WTC11 (cell line): ENCODE measurements at regions not wholly inside any gene's neighbourhood (a gene's known extent, or its start where the extent isn't known, plus 50 kb on each side); places are given as distances from the start of the nearest gene placed in this dataset.

Source experiments
- ATAC-seq: fragments of 200-7000 bp; cut with Tn5 transposase; 2 replicates; pipeline ENCODE4 v1.10.0; 2021; ENCODE audit warnings: mild to moderate bottlenecking, moderate library complexity
- CTCF ChIA-PET: fragments of 300-600 bp; sonication (Branson Sonifier 250); formaldehyde crosslinking; loops from one replicate; lab custom pipeline; 2021; ENCODE audit warnings: antibody characterized with exemption; lab: Charles Lee
- POLR2A ChIA-PET: fragments of 350-600 bp; sonication (Branson Sonifier 250); formaldehyde crosslinking; loops from one replicate; lab custom pipeline; 2021; ENCODE audit warnings: antibody characterized with exemption; lab: Charles Lee
- DNase-seq: peaks from one replicate; pipeline ENCODE4 v3.0.0; 2021; ENCODE audit warnings: low spot score
- H3K27ac Mint-ChIP-seq: 2 replicates; pipeline ENCODE4 v1.8.0; 2021; ENCODE audit warnings: mixed read lengths
- H3K27me3 Mint-ChIP-seq: 2 replicates; pipeline ENCODE4 v1.8.0; 2021; ENCODE audit warnings: low read depth, mild to moderate bottlenecking, moderate library complexity, mixed read lengths
- H3K36me3 Mint-ChIP-seq: 2 replicates; pipeline ENCODE4 v1.8.0; 2021; ENCODE audit warnings: mixed read lengths
- H3K4me1 Mint-ChIP-seq: 2 replicates; pipeline ENCODE4 v1.8.0; 2022; ENCODE audit warnings: mixed read lengths
- H3K4me3 Mint-ChIP-seq: 2 replicates; pipeline ENCODE4 v1.8.0; 2021; ENCODE audit warnings: mild to moderate bottlenecking, moderate library complexity, mixed read lengths
- H3K9me3 Mint-ChIP-seq: 2 replicates; pipeline ENCODE4 v1.8.0; 2021; ENCODE audit warnings: mixed read lengths
- ATF1 ChIP-seq: sonication (generic); formaldehyde crosslinking; IDR thresholded peaks from 2 replicates; pipeline ENCODE4 v1.8.1; 2023; ENCODE audit warnings: mild to moderate bottlenecking, moderate library complexity, missing genetic modification reagents
- FOXP1 ChIP-seq: sonication (generic); formaldehyde crosslinking; IDR thresholded peaks from 2 replicates; pipeline ENCODE4 v1.8.0; 2022; ENCODE audit warnings: missing genetic modification reagents, mild to moderate bottlenecking, moderate library complexity, borderline replicate concordance
- NR3C1 ChIP-seq: sonication (generic); formaldehyde crosslinking; conservative IDR thresholded peaks from 2 replicates; pipeline ENCODE4 v1.8.1; 2023; ENCODE audit warnings: low read depth, mild to moderate bottlenecking, missing genetic modification reagents
- SP1 ChIP-seq: sonication (generic); formaldehyde crosslinking; conservative IDR thresholded peaks from 2 replicates; pipeline ENCODE4 v1.8.1; 2022; ENCODE audit warnings: missing genetic modification reagents
- ZNF232 ChIP-seq: sonication (generic); formaldehyde crosslinking; IDR thresholded peaks from 2 replicates; pipeline ENCODE4 v1.8.0; 2022; ENCODE audit warnings: mild to moderate bottlenecking, missing genetic modification reagents
- ZNF263 ChIP-seq: sonication (generic); formaldehyde crosslinking; IDR thresholded peaks from 2 replicates; pipeline ENCODE4 v1.8.1; 2022; ENCODE audit warnings: low read depth, mild to moderate bottlenecking, moderate library complexity, missing genetic modification reagents
- ZNF423 ChIP-seq: fragments of 250-450 bp; sonication (Bioruptor Pico); IDR thresholded peaks from 2 replicates; pipeline ENCODE4 v2.1.2; 2022; ENCODE audit warnings: mild to moderate bottlenecking, moderate library complexity
- ZNF671 ChIP-seq: fragments of 250-450 bp; sonication (Bioruptor Pico); IDR thresholded peaks from 2 replicates; pipeline ENCODE4 v1.8.0; 2021; ENCODE audit warnings: mild to moderate bottlenecking
- TF ChIP-seq, protein P1 (sequence below): sonication (generic); formaldehyde crosslinking; IDR thresholded peaks from 2 replicates; pipeline ENCODE4 v1.8.0; 2022; ENCODE audit warnings: missing genetic modification reagents
- TF ChIP-seq, protein P2 (sequence below): sonication (generic); formaldehyde crosslinking; IDR thresholded peaks from 2 replicates; pipeline ENCODE4 v1.8.1; 2023; ENCODE audit warnings: mild to moderate bottlenecking, missing genetic modification reagents, borderline replicate concordance
- TF ChIP-seq, protein P3 (sequence below): fragments of 250-450 bp; sonication (Bioruptor Pico); IDR thresholded peaks from 2 replicates; pipeline ENCODE4 v2.1.2; 2022; ENCODE audit warnings: mild to moderate bottlenecking, moderate library complexity
- TF ChIP-seq, protein P4 (sequence below): fragments of 250-450 bp; sonication (Bioruptor Pico); IDR thresholded peaks from 2 replicates; pipeline ENCODE4 v1.9.0; 2021; ENCODE audit warnings: mild to moderate bottlenecking
- TF ChIP-seq, protein P5 (sequence below): sonication (generic); formaldehyde crosslinking; IDR thresholded peaks from 2 replicates; pipeline ENCODE4 v1.8.0; 2023; ENCODE audit warnings: mild to moderate bottlenecking, missing genetic modification reagents
- TF ChIP-seq, protein P6 (sequence below): sonication (generic); formaldehyde crosslinking; IDR thresholded peaks from 2 replicates; pipeline ENCODE4 v1.8.0; 2022; ENCODE audit warnings: mild to moderate bottlenecking, missing genetic modification reagents
- TF ChIP-seq, protein P7 (sequence below): sonication (generic); formaldehyde crosslinking; IDR thresholded peaks from 2 replicates; pipeline ENCODE4 v1.8.1; 2023; ENCODE audit warnings: mild to moderate bottlenecking, missing genetic modification reagents, moderate library complexity
- TF ChIP-seq, protein P8 (sequence below): fragments of 250-450 bp; sonication (Bioruptor Pico); IDR thresholded peaks from 2 replicates; pipeline ENCODE4 v1.9.0; 2021; ENCODE audit warnings: mild to moderate bottlenecking, borderline replicate concordance

DNA sequence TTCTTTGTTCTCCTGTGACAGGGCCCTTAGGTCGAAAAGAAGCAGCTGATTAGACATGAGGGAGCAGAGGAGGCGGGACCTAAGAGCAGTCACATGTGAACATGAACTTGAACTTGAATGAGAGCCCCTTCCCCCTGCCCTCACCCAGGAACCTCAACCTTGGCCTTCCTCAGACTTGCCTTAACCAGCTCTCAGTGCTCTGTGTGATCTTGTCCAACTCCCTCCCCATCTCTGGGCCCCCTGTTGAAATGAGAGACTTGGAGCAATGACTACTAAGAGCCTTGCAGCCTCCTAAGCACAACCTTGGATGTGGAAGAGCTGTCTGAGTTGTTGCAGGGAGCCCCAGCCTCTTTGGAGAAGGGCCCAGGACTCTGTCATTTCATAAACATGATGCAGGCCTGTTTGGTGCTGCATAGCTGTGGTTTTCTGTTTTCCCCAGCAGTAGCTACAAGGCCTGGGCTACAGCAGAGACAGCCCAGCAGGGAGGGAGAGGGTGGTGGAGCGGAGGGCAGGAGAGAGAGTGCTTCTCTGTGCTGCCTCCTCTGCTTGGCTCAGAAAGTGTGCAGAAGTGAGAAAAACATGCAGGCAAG lies 123.9 kb upstream of the ZMIZ1 start (continued):
- TF ChIP-seq, protein P1, sequence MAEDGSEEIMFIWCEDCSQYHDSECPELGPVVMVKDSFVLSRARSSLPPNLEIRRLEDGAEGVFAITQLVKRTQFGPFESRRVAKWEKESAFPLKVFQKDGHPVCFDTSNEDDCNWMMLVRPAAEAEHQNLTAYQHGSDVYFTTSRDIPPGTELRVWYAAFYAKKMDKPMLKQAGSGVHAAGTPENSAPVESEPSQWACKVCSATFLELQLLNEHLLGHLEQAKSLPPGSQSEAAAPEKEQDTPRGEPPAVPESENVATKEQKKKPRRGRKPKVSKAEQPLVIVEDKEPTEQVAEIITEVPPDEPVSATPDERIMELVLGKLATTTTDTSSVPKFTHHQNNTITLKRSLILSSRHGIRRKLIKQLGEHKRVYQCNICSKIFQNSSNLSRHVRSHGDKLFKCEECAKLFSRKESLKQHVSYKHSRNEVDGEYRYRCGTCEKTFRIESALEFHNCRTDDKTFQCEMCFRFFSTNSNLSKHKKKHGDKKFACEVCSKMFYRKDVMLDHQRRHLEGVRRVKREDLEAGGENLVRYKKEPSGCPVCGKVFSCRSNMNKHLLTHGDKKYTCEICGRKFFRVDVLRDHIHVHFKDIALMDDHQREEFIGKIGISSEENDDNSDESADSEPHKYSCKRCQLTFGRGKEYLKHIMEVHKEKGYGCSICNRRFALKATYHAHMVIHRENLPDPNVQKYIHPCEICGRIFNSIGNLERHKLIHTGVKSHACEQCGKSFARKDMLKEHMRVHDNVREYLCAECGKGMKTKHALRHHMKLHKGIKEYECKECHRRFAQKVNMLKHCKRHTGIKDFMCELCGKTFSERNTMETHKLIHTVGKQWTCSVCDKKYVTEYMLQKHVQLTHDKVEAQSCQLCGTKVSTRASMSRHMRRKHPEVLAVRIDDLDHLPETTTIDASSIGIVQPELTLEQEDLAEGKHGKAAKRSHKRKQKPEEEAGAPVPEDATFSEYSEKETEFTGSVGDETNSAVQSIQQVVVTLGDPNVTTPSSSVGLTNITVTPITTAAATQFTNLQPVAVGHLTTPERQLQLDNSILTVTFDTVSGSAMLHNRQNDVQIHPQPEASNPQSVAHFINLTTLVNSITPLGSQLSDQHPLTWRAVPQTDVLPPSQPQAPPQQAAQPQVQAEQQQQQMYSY, result no peak
- TF ChIP-seq, protein P2, sequence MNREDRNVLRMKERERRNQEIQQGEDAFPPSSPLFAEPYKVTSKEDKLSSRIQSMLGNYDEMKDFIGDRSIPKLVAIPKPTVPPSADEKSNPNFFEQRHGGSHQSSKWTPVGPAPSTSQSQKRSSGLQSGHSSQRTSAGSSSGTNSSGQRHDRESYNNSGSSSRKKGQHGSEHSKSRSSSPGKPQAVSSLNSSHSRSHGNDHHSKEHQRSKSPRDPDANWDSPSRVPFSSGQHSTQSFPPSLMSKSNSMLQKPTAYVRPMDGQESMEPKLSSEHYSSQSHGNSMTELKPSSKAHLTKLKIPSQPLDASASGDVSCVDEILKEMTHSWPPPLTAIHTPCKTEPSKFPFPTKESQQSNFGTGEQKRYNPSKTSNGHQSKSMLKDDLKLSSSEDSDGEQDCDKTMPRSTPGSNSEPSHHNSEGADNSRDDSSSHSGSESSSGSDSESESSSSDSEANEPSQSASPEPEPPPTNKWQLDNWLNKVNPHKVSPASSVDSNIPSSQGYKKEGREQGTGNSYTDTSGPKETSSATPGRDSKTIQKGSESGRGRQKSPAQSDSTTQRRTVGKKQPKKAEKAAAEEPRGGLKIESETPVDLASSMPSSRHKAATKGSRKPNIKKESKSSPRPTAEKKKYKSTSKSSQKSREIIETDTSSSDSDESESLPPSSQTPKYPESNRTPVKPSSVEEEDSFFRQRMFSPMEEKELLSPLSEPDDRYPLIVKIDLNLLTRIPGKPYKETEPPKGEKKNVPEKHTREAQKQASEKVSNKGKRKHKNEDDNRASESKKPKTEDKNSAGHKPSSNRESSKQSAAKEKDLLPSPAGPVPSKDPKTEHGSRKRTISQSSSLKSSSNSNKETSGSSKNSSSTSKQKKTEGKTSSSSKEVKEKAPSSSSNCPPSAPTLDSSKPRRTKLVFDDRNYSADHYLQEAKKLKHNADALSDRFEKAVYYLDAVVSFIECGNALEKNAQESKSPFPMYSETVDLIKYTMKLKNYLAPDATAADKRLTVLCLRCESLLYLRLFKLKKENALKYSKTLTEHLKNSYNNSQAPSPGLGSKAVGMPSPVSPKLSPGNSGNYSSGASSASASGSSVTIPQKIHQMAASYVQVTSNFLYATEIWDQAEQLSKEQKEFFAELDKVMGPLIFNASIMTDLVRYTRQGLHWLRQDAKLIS (CRISPR knock-in tag), result no peak
- TF ChIP-seq, protein P3, sequence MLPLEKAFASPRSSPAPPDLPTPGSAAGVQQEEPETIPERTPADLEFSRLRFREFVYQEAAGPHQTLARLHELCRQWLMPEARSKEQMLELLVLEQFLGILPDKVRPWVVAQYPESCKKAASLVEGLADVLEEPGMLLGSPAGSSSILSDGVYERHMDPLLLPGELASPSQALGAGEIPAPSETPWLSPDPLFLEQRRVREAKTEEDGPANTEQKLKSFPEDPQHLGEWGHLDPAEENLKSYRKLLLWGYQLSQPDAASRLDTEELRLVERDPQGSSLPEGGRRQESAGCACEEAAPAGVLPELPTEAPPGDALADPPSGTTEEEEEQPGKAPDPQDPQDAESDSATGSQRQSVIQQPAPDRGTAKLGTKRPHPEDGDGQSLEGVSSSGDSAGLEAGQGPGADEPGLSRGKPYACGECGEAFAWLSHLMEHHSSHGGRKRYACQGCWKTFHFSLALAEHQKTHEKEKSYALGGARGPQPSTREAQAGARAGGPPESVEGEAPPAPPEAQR, result no peak
- no peak for TF ChIP-seq ZNF263 (CRISPR knock-in tag)
- TF ChIP-seq ATF1 (CRISPR knock-in tag), result no peak
- no peak for TF ChIP-seq ZNF423
- TF ChIP-seq, protein P4, sequence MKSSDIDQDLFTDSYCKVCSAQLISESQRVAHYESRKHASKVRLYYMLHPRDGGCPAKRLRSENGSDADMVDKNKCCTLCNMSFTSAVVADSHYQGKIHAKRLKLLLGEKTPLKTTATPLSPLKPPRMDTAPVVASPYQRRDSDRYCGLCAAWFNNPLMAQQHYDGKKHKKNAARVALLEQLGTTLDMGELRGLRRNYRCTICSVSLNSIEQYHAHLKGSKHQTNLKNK (CRISPR knock-in tag), result no peak
- TF ChIP-seq, protein P5, sequence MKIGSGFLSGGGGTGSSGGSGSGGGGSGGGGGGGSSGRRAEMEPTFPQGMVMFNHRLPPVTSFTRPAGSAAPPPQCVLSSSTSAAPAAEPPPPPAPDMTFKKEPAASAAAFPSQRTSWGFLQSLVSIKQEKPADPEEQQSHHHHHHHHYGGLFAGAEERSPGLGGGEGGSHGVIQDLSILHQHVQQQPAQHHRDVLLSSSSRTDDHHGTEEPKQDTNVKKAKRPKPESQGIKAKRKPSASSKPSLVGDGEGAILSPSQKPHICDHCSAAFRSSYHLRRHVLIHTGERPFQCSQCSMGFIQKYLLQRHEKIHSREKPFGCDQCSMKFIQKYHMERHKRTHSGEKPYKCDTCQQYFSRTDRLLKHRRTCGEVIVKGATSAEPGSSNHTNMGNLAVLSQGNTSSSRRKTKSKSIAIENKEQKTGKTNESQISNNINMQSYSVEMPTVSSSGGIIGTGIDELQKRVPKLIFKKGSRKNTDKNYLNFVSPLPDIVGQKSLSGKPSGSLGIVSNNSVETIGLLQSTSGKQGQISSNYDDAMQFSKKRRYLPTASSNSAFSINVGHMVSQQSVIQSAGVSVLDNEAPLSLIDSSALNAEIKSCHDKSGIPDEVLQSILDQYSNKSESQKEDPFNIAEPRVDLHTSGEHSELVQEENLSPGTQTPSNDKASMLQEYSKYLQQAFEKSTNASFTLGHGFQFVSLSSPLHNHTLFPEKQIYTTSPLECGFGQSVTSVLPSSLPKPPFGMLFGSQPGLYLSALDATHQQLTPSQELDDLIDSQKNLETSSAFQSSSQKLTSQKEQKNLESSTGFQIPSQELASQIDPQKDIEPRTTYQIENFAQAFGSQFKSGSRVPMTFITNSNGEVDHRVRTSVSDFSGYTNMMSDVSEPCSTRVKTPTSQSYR (CRISPR knock-in tag), result no peak
- no peak for TF ChIP-seq ZNF232 (CRISPR knock-in tag)
- no peak for TF ChIP-seq NR3C1 (CRISPR knock-in tag)
- TF ChIP-seq SP1, result no peak
- TF ChIP-seq ZNF671 (CRISPR knock-in tag), result no peak
- TF ChIP-seq, all 79 proteins: peak for 0

DNA sequence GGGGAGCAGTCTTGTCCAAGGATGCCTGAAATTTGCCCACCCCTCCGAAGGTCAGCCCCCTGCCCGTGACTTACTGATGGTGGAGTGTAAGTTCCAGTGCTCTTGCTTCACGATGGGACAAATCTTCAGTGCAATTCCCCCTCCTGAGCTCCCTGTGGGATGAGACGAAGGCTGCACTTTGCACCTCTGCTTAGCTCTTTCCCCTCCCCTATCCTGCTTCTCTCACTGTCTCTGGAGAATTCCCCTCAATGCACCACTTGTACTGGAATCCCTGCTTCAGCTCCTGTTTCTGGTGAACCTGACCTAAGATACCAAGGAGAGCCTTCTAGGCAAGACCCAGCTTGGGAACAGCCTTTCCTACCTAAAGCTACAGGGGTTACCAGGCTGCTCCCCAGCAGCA lies 122.9 kb upstream of the ZMIZ1 start:
- Mint-ChIP-seq H3K4me3 (no peak overlapping the region), H3K27ac (no peak overlapping the region), H3K9me3 (peaks cover 22% of the 10 kb centered on the region), H3K36me3 (peaks cover 15% of the 10 kb centered on the region), H3K27me3 (peaks cover 6% of the 10 kb centered on the region), H3K4me1 (peaks cover 12% of the 10 kb centered on the region)
- ATAC-seq (no peak), DNase-seq (no peak)
- ChIA-PET CTCF (interaction anchor here (1.2 kb wide), 1 partner anchor 249 kb away, joined by 3 read pairs; no protein-coding TSS in a partner anchor), POLR2A (no interaction called here)
- no peak for TF ChIP-seq FOXP1 (CRISPR knock-in tag)
- TF ChIP-seq, protein P6, sequence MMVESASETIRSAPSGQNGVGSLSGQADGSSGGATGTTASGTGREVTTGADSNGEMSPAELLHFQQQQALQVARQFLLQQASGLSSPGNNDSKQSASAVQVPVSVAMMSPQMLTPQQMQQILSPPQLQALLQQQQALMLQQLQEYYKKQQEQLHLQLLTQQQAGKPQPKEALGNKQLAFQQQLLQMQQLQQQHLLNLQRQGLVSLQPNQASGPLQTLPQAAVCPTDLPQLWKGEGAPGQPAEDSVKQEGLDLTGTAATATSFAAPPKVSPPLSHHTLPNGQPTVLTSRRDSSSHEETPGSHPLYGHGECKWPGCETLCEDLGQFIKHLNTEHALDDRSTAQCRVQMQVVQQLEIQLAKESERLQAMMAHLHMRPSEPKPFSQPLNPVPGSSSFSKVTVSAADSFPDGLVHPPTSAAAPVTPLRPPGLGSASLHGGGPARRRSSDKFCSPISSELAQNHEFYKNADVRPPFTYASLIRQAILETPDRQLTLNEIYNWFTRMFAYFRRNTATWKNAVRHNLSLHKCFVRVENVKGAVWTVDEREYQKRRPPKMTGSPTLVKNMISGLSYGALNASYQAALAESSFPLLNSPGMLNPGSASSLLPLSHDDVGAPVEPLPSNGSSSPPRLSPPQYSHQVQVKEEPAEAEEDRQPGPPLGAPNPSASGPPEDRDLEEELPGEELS, result no peak
- TF ChIP-seq, protein P7, sequence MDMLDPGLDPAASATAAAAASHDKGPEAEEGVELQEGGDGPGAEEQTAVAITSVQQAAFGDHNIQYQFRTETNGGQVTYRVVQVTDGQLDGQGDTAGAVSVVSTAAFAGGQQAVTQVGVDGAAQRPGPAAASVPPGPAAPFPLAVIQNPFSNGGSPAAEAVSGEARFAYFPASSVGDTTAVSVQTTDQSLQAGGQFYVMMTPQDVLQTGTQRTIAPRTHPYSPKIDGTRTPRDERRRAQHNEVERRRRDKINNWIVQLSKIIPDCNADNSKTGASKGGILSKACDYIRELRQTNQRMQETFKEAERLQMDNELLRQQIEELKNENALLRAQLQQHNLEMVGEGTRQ (CRISPR knock-in tag), result no peak
- TF ChIP-seq, protein P8, sequence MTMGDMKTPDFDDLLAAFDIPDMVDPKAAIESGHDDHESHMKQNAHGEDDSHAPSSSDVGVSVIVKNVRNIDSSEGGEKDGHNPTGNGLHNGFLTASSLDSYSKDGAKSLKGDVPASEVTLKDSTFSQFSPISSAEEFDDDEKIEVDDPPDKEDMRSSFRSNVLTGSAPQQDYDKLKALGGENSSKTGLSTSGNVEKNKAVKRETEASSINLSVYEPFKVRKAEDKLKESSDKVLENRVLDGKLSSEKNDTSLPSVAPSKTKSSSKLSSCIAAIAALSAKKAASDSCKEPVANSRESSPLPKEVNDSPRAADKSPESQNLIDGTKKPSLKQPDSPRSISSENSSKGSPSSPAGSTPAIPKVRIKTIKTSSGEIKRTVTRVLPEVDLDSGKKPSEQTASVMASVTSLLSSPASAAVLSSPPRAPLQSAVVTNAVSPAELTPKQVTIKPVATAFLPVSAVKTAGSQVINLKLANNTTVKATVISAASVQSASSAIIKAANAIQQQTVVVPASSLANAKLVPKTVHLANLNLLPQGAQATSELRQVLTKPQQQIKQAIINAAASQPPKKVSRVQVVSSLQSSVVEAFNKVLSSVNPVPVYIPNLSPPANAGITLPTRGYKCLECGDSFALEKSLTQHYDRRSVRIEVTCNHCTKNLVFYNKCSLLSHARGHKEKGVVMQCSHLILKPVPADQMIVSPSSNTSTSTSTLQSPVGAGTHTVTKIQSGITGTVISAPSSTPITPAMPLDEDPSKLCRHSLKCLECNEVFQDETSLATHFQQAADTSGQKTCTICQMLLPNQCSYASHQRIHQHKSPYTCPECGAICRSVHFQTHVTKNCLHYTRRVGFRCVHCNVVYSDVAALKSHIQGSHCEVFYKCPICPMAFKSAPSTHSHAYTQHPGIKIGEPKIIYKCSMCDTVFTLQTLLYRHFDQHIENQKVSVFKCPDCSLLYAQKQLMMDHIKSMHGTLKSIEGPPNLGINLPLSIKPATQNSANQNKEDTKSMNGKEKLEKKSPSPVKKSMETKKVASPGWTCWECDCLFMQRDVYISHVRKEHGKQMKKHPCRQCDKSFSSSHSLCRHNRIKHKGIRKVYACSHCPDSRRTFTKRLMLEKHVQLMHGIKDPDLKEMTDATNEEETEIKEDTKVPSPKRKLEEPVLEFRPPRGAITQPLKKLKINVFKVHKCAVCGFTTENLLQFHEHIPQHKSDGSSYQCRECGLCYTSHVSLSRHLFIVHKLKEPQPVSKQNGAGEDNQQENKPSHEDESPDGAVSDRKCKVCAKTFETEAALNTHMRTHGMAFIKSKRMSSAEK (CRISPR knock-in tag), result no peak
